ENCODE measurements at regions not wholly inside any gene's neighbourhood (a gene's known extent, or its start where the extent isn't known, plus 50 kb on each side); places are given as distances from the start of the nearest gene placed in this dataset.

- no peaks in the 10 kb centered on the region for H3K4me1 ChIP-seq
- no peak overlapping the region for H3K4me3 ChIP-seq
- no peaks in the 10 kb centered on the region for H3K27me3 ChIP-seq
- 70 to 79% methylated on average over 2 of the region's 2 CpGs for WGBS, 2 donors
- no peak for DNase-seq
- no peaks in the 10 kb centered on the region for H3K36me3 ChIP-seq
- no peaks in the 10 kb centered on the region for H3K9me3 ChIP-seq
- intact Hi-C loops (cut with DNase I): no loop called here
- H3K27ac ChIP-seq: no peak overlapping the region
- TF ChIP-seq CTCF (IDR thresholded peaks at IDR 0.05) (no peak), POLR2A (IDR thresholded peaks at IDR 0.05) (no peak), EP300 (IDR thresholded peaks at IDR 0.05) (no peak), POLR2AphosphoS5 (IDR thresholded peaks at IDR 0.05) (no peak)
Measured at GRCh38 chr7:145737617-145738016, 379.0 kb upstream of the CNTNAP2 start.

- WGBS, 2 donors: 89 to 94% methylated on average over 3 of the region's 3 CpGs
- Histone ChIP-seq H3K36me3 (no peaks in the 10 kb centered on the region), H3K4me3 (no peak overlapping the region), H3K4me1 (no peaks in the 10 kb centered on the region), H3K9me3 (no peaks in the 10 kb centered on the region), H3K27ac (no peak overlapping the region), H3K27me3 (no peaks in the 10 kb centered on the region)
- TF ChIP-seq EP300 (IDR thresholded peaks at IDR 0.05): no peak
- intact Hi-C loops (cut with DNase I): no loop called here
- no peak for DNase-seq
Measured at GRCh38 chr7:145735061-145735460, 381.5 kb upstream of the CNTNAP2 start.

- Histone ChIP-seq H3K9me3 (no peaks in the 10 kb centered on the region), H3K27ac (no peak overlapping the region), H3K4me3 (no peak overlapping the region), H3K4me1 (no peaks in the 10 kb centered on the region), H3K27me3 (no peaks in the 10 kb centered on the region), H3K36me3 (no peaks in the 10 kb centered on the region)
- intact Hi-C loops (cut with DNase I): no loop called here
- TF ChIP-seq POLR2A (IDR thresholded peaks at IDR 0.05) (no peak), CTCF (IDR thresholded peaks at IDR 0.05) (no peak), POLR2AphosphoS5 (IDR thresholded peaks at IDR 0.05) (no peak), EP300 (IDR thresholded peaks at IDR 0.05) (no peak)
- WGBS, 2 donors: 41 to 60% methylated on average over 2 of the region's 2 CpGs
- no peak for DNase-seq
Measured at GRCh38 chr7:145732521-145732920, 384.1 kb upstream of the CNTNAP2 start.

GRCh38 chr7:145729691-145730090 lies 386.9 kb upstream of the CNTNAP2 start:
- intact Hi-C loops (cut with DNase I): no loop called here

GRCh38 chr7:145718129-145718528 lies 398.5 kb upstream of the CNTNAP2 start:
- no peaks in the 10 kb centered on the region for H3K4me1 ChIP-seq
- 46 to 64% methylated on average over 2 of the region's 2 CpGs for WGBS, 2 donors
- no peak for DNase-seq
- H3K4me3 ChIP-seq: no peak overlapping the region
- intact Hi-C loops (cut with DNase I): no loop called here
- H3K27ac ChIP-seq: no peak overlapping the region
- H3K27me3 ChIP-seq: no peaks in the 10 kb centered on the region
- no peak for TF ChIP-seq CTCF (IDR thresholded peaks at IDR 0.05)
- no peak for TF ChIP-seq POLR2A (IDR thresholded peaks at IDR 0.05)
- TF ChIP-seq EP300 (IDR thresholded peaks at IDR 0.05): no peak
- no peak for TF ChIP-seq POLR2AphosphoS5 (IDR thresholded peaks at IDR 0.05)
- no peaks in the 10 kb centered on the region for H3K9me3 ChIP-seq
- no peaks in the 10 kb centered on the region for H3K36me3 ChIP-seq

More at GRCh38 chr7:145729691-145730090, 386.9 kb upstream of the CNTNAP2 start:
- H3K9me3 ChIP-seq: no peaks in the 10 kb centered on the region
- H3K36me3 ChIP-seq: no peaks in the 10 kb centered on the region
- no peak for DNase-seq
- TF ChIP-seq POLR2A (IDR thresholded peaks at IDR 0.05) (no peak), CTCF (IDR thresholded peaks at IDR 0.05) (no peak), EP300 (IDR thresholded peaks at IDR 0.05) (no peak), POLR2AphosphoS5 (IDR thresholded peaks at IDR 0.05) (no peak)
- no peak overlapping the region for H3K4me3 ChIP-seq
- H3K27me3 ChIP-seq: no peaks in the 10 kb centered on the region
- WGBS, 2 donors: 63 to 71% methylated on average over 4 of the region's 4 CpGs
- H3K4me1 ChIP-seq: no peaks in the 10 kb centered on the region
- H3K27ac ChIP-seq: no peak overlapping the region

All from sigmoid colon (tissue), 6 donors.